ENCODE measurements at regions not wholly inside any gene's neighbourhood (a gene's known extent, or its start where the extent isn't known, plus 50 kb on each side); places are given as distances from the start of the nearest gene placed in this dataset.

DNA sequence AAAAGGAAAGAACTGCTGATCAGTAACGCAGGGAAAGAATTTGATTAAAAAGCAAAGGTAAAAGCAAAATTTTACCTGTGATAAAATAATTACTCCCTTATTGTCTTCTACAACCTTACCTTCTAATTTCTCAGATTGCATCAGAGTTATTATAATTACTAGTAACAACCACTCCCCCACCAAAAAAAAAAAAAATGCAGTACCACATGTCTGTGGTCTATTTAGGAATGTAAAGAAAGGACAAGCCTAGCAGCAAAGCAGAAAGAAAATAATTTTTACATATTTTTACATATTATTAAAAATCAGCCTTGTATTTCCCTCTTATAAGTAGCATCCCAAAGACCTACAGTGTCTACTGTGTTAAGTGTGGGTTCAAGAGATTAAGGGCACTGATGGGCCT, 430.4 kb downstream of the TFEC start:
- Histone ChIP-seq H3K4me1 (replicated peaks in 1 of 2; ENCODE audit: control insufficient read depth in 2 of 2, insufficient read depth in 2 of 2, low read length in 2 of 2) (no peaks in the 10 kb centered on the region), H3K9me1 (ENCODE audit: control insufficient read depth, insufficient read depth, low read length) (no peaks in the 10 kb centered on the region), H3K9ac (ENCODE audit: insufficient read depth in 1 of 2, low read depth in 2 of 2, low read length in 2 of 2) (no peak overlapping the region), H3K9me3 (replicated peaks; ENCODE audit: control insufficient read depth, insufficient read depth, low read depth, low read length) (no peaks in the 10 kb centered on the region), H2AFZ (ENCODE audit: low read depth, low read length) (no peak overlapping the region), H3K79me2 (ENCODE audit: control insufficient read depth, insufficient read depth, low read length) (no peaks in the 10 kb centered on the region), H3K4me3 (no peak overlapping the region), H3K36me3 (ENCODE audit: control insufficient read depth, insufficient read depth, low read length) (no peaks in the 10 kb centered on the region), H4K20me1 (replicated peaks; ENCODE audit: control insufficient read depth, insufficient read depth, low read length) (no peaks in the 10 kb centered on the region), H3K27me3 (ENCODE audit: control insufficient read depth in 2 of 2, insufficient read depth in 2 of 2, low read length in 2 of 2) (no peaks in the 10 kb centered on the region), H3K4me2 (ENCODE audit: insufficient read depth, low read length) (no peak overlapping the region), H3K27ac (ENCODE audit: extremely low read depth, low read depth, low read length) (no peak overlapping the region)
- CTCF ChIA-PET (ENCODE audit: low intra/inter-chr PET ratio), result no interaction called here
- WGBS (ENCODE audit: insufficient coverage, low coverage, missing lambda C conversion rate), result 14% methylated on average over 1 of the region's 1 CpG
- intact Hi-C loops (cut with micrococcal nuclease), result no loop called here
- no peak for ATAC-seq
- DNase-seq (ENCODE audit: extremely low read depth in 1 of 4, low spot score in 3 of 4), result no peak
- FAIRE-seq, result no peak
- POLR2A ChIA-PET, result no interaction called here
- in situ Hi-C loops (cut with MboI), result no loop called here
- BruUV-seq (replicated peaks), result no TSS peak
- TF ChIP-seq U2AF1 (optimal IDR thresholded peaks at IDR 0.05; ENCODE audit: low read depth, low read length) (no peak), ZNF174 (CRISPR knock-in tag; IDR thresholded peaks at IDR 0.05) (no peak), HMG20A (CRISPR knock-in tag; conservative IDR thresholded peaks at IDR 0.05) (no peak), YY1 (IDR thresholded peaks at IDR 0.05; ENCODE audit: borderline replicate concordance in 1 of 3, control insufficient read depth in 1 of 3, extremely low read depth in 1 of 3, insufficient read depth in 3 of 3, insufficient read length in 1 of 3, insufficient replicate concordance in 2 of 3, low read depth in 1 of 3, low read length in 2 of 3) (no peak), MTA3 (IDR thresholded peaks at IDR 0.05; ENCODE audit: borderline replicate concordance) (no peak), SMAD4 (CRISPR knock-in tag; conservative IDR thresholded peaks at IDR 0.05) (no peak)
- TF ChIP-seq, protein P1, sequence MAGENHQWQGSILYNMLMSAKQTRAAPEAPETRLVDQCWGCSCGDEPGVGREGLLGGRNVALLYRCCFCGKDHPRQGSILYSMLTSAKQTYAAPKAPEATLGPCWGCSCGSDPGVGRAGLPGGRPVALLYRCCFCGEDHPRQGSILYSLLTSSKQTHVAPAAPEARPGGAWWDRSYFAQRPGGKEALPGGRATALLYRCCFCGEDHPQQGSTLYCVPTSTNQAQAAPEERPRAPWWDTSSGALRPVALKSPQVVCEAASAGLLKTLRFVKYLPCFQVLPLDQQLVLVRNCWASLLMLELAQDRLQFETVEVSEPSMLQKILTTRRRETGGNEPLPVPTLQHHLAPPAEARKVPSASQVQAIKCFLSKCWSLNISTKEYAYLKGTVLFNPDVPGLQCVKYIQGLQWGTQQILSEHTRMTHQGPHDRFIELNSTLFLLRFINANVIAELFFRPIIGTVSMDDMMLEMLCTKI (IDR thresholded peaks at IDR 0.05; ENCODE audit: partially characterized antibody), result no peak
- TF ChIP-seq, protein P2, sequence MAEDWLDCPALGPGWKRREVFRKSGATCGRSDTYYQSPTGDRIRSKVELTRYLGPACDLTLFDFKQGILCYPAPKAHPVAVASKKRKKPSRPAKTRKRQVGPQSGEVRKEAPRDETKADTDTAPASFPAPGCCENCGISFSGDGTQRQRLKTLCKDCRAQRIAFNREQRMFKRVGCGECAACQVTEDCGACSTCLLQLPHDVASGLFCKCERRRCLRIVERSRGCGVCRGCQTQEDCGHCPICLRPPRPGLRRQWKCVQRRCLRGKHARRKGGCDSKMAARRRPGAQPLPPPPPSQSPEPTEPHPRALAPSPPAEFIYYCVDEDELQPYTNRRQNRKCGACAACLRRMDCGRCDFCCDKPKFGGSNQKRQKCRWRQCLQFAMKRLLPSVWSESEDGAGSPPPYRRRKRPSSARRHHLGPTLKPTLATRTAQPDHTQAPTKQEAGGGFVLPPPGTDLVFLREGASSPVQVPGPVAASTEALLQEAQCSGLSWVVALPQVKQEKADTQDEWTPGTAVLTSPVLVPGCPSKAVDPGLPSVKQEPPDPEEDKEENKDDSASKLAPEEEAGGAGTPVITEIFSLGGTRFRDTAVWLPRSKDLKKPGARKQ (CRISPR knock-in tag; IDR thresholded peaks at IDR 0.05), result no peak
- TF ChIP-seq, protein P3, sequence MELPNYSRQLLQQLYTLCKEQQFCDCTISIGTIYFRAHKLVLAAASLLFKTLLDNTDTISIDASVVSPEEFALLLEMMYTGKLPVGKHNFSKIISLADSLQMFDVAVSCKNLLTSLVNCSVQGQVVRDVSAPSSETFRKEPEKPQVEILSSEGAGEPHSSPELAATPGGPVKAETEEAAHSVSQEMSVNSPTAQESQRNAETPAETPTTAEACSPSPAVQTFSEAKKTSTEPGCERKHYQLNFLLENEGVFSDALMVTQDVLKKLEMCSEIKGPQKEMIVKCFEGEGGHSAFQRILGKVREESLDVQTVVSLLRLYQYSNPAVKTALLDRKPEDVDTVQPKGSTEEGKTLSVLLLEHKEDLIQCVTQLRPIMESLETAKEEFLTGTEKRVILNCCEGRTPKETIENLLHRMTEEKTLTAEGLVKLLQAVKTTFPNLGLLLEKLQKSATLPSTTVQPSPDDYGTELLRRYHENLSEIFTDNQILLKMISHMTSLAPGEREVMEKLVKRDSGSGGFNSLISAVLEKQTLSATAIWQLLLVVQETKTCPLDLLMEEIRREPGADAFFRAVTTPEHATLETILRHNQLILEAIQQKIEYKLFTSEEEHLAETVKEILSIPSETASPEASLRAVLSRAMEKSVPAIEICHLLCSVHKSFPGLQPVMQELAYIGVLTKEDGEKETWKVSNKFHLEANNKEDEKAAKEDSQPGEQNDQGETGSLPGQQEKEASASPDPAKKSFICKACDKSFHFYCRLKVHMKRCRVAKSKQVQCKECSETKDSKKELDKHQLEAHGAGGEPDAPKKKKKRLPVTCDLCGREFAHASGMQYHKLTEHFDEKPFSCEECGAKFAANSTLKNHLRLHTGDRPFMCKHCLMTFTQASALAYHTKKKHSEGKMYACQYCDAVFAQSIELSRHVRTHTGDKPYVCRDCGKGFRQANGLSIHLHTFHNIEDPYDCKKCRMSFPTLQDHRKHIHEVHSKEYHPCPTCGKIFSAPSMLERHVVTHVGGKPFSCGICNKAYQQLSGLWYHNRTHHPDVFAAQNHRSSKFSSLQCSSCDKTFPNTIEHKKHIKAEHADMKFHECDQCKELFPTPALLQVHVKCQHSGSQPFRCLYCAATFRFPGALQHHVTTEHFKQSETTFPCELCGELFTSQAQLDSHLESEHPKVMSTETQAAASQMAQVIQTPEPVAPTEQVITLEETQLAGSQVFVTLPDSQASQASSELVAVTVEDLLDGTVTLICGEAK (IDR thresholded peaks at IDR 0.05), result no peak
- TF ChIP-seq, protein P3 (CRISPR knock-in tag; IDR thresholded peaks at IDR 0.05), result no peak
